HEK293 (cell line): ENCODE measurements at regions not wholly inside any gene's neighbourhood (a gene's known extent, or its start where the extent isn't known, plus 50 kb on each side); places are given as distances from the start of the nearest gene placed in this dataset.

Experiments
- CTCF ChIA-PET: fragments of 350-600 bp; formaldehyde crosslinking; extraction: SDS; loops from one replicate; lab custom pipeline; 2021; ENCODE audit warnings: antibody characterized with exemption; lab: Yijun Ruan, JAX
- POLR2A ChIA-PET: fragments of 300-600 bp; formaldehyde crosslinking; extraction: SDS; loops from one replicate; lab custom pipeline; 2020; ENCODE audit warnings: antibody characterized with exemption, inconsistent platforms; lab: Yijun Ruan, JAX
- H3K27ac ChIP-seq: fragments of 200-500 bp; sonication (Bioruptor generic); 2 replicates; pipeline ENCODE4 v1.5.1; 2014; ENCODE audit warnings: low read depth, low read length, control low read depth, inconsistent platforms; ENCODE audit errors: extremely low read depth
- H3K36me3 ChIP-seq, 2 experiments: fragments of 200-500 bp in 1 of 2; sonication (Bioruptor generic) in 1 of 2; 1 replicate in 1 of 2; 2 replicates in 1 of 2; pipeline ENCODE4 v1.5.1; 2014 to 2017; ENCODE audit warnings: inconsistent platforms in 2 of 2, low read length in 2 of 2; ENCODE audit not compliant: control insufficient read depth in 2 of 2, insufficient read depth in 1 of 2
- H3K4me1 ChIP-seq: fragments of 200-500 bp; sonication (Bioruptor generic); 2 replicates; pipeline ENCODE4 v1.5.1; 2014; ENCODE audit warnings: mild to moderate bottlenecking, low read length, inconsistent platforms; ENCODE audit not compliant: control insufficient read depth, insufficient read depth
- H3K4me3 ChIP-seq: 2 replicates; pipeline ENCODE4 v1.5.1; 2011; ENCODE audit warnings: low read depth, mild to moderate bottlenecking, control low read depth, low read length, moderate library complexity
- H3K9me3 ChIP-seq: fragments of 200-500 bp; sonication (Bioruptor generic); 2 replicates; pipeline ENCODE4 v1.5.1; 2014; ENCODE audit warnings: low read depth, low read length, inconsistent platforms; ENCODE audit not compliant: control insufficient read depth, insufficient read depth
- GLIS2 ChIP-seq: fragments of 450-650 bp; formaldehyde crosslinking; IDR thresholded peaks from 2 replicates; pipeline ENCODE4 v1.5.1; 2016; ENCODE audit warnings: missing biosample characterization, missing genetic modification characterization
- KLF9 ChIP-seq: fragments of 450-650 bp; formaldehyde crosslinking; IDR thresholded peaks from 2 replicates; pipeline ENCODE4 v1.5.1; 2016; ENCODE audit warnings: missing biosample characterization, missing genetic modification characterization, low read depth
- OSR2 ChIP-seq: fragments of 450-650 bp; formaldehyde crosslinking; IDR thresholded peaks from 2 replicates; pipeline ENCODE4 v1.5.1; 2016; ENCODE audit warnings: missing biosample characterization, missing genetic modification characterization
- SCRT1 ChIP-seq: fragments of 450-650 bp; formaldehyde crosslinking; IDR thresholded peaks from 2 replicates; pipeline ENCODE4 v1.5.1; 2016; ENCODE audit warnings: missing biosample characterization, missing genetic modification characterization, borderline replicate concordance
- ZBTB8A ChIP-seq: fragments of 450-650 bp; formaldehyde crosslinking; IDR thresholded peaks from 2 replicates; pipeline ENCODE4 v1.5.1; 2016; ENCODE audit warnings: missing biosample characterization, missing genetic modification characterization
- ZFP3 ChIP-seq: fragments of 450-650 bp; formaldehyde crosslinking; IDR thresholded peaks from 2 replicates; pipeline ENCODE4 v1.5.1; 2016; ENCODE audit warnings: low read depth, missing biosample characterization, missing genetic modification characterization
- ZFP37 ChIP-seq: fragments of 450-650 bp; formaldehyde crosslinking; IDR thresholded peaks from 2 replicates; pipeline ENCODE4 v1.5.1; 2016; ENCODE audit warnings: missing biosample characterization, missing genetic modification characterization
- ZNF140 ChIP-seq: fragments of 450-650 bp; formaldehyde crosslinking; IDR thresholded peaks from 2 replicates; pipeline ENCODE4 v1.5.1; 2016; ENCODE audit warnings: missing biosample characterization, missing genetic modification characterization
- ZNF155 ChIP-seq: fragments of 450-650 bp; formaldehyde crosslinking; IDR thresholded peaks from 2 replicates; pipeline ENCODE4 v1.5.1; 2016; ENCODE audit warnings: missing biosample characterization, missing genetic modification characterization
- ZNF174 ChIP-seq: fragments of 450-650 bp; formaldehyde crosslinking; IDR thresholded peaks from 2 replicates; pipeline ENCODE4 v1.5.0; 2017; ENCODE audit warnings: missing biosample characterization, mild to moderate bottlenecking, missing genetic modification characterization
- ZNF19 ChIP-seq: fragments of 450-650 bp; formaldehyde crosslinking; IDR thresholded peaks from 2 replicates; pipeline ENCODE4; 2016; ENCODE audit warnings: missing biosample characterization, missing genetic modification characterization, low read depth
- ZNF202 ChIP-seq: fragments of 450-650 bp; formaldehyde crosslinking; IDR thresholded peaks from 2 replicates; pipeline ENCODE4 v1.5.1; 2016; ENCODE audit warnings: missing biosample characterization, missing genetic modification characterization, borderline replicate concordance
- ZNF266 ChIP-seq: fragments of 450-650 bp; formaldehyde crosslinking; IDR thresholded peaks from 2 replicates; pipeline ENCODE4 v1.5.1; 2016; ENCODE audit warnings: missing biosample characterization, missing genetic modification characterization, low read depth
- ZNF302 ChIP-seq: fragments of 450-650 bp; formaldehyde crosslinking; IDR thresholded peaks from 2 replicates; pipeline ENCODE4 v1.5.1; 2016; ENCODE audit warnings: missing biosample characterization, missing genetic modification characterization, low read depth
- ZNF341 ChIP-seq: fragments of 450-650 bp; formaldehyde crosslinking; IDR thresholded peaks from 2 replicates; pipeline ENCODE4; 2016; ENCODE audit warnings: low read depth, missing biosample characterization, missing genetic modification characterization
- ZNF366 ChIP-seq: fragments of 450-650 bp; formaldehyde crosslinking; conservative IDR thresholded peaks from 2 replicates; pipeline ENCODE4 v1.5.1; 2016; ENCODE audit warnings: missing biosample characterization, missing genetic modification characterization
- ZNF394 ChIP-seq: fragments of 450-650 bp; formaldehyde crosslinking; IDR thresholded peaks from 2 replicates; pipeline ENCODE4 v1.5.1; 2016; ENCODE audit warnings: missing biosample characterization, missing genetic modification characterization, mild to moderate bottlenecking, moderate library complexity, borderline replicate concordance
- ZNF426 ChIP-seq: fragments of 450-650 bp; formaldehyde crosslinking; IDR thresholded peaks from 2 replicates; pipeline ENCODE4 v1.5.1; 2017; ENCODE audit warnings: missing biosample characterization, missing genetic modification characterization, mild to moderate bottlenecking, inconsistent platforms, moderate library complexity
- ZNF473 ChIP-seq: fragments of 450-650 bp; formaldehyde crosslinking; IDR thresholded peaks from 2 replicates; pipeline ENCODE4 v1.5.1; 2017; ENCODE audit warnings: missing biosample characterization, missing genetic modification characterization
- ZNF48 ChIP-seq: fragments of 450-650 bp; formaldehyde crosslinking; IDR thresholded peaks from 2 replicates; pipeline ENCODE4 v1.5.1; 2016; ENCODE audit warnings: missing biosample characterization, missing genetic modification characterization
- ZNF623 ChIP-seq: fragments of 450-650 bp; formaldehyde crosslinking; IDR thresholded peaks from 2 replicates; pipeline ENCODE4 v1.5.1; 2016; ENCODE audit warnings: missing biosample characterization, missing genetic modification characterization
- ZNF654 ChIP-seq: fragments of 450-650 bp; formaldehyde crosslinking; IDR thresholded peaks from 2 replicates; pipeline ENCODE4 v1.5.1; 2016; ENCODE audit warnings: low read depth, missing biosample characterization, missing genetic modification characterization
- ZNF660 ChIP-seq: fragments of 450-650 bp; IDR thresholded peaks from 2 replicates; pipeline ENCODE4 v1.5.1; 2018; ENCODE audit warnings: missing biosample characterization, mild to moderate bottlenecking, missing genetic modification characterization
- ZSCAN30 ChIP-seq: fragments of 450-650 bp; IDR thresholded peaks from 2 replicates; pipeline ENCODE4 v1.5.1; 2018; ENCODE audit warnings: missing biosample characterization, mild to moderate bottlenecking, missing genetic modification characterization, moderate library complexity
- TF ChIP-seq, protein P1 (sequence below): fragments of 450-650 bp; formaldehyde crosslinking; conservative IDR thresholded peaks from 2 replicates; pipeline ENCODE4 v1.5.1; 2016; ENCODE audit warnings: low read depth, missing biosample characterization, missing genetic modification characterization
- TF ChIP-seq, protein P2 (sequence below): fragments of 450-650 bp; formaldehyde crosslinking; IDR thresholded peaks from 2 replicates; pipeline ENCODE4 v1.5.1; 2016; ENCODE audit warnings: missing biosample characterization, missing genetic modification characterization
- TF ChIP-seq, protein P3 (sequence below): fragments of 450-650 bp; formaldehyde crosslinking; IDR thresholded peaks from 2 replicates; pipeline ENCODE4 v1.5.1; 2016; ENCODE audit warnings: missing biosample characterization, missing genetic modification characterization
- TF ChIP-seq, protein P4 (sequence below): fragments of 450-650 bp; formaldehyde crosslinking; IDR thresholded peaks from 2 replicates; pipeline ENCODE4 v1.5.1; 2016; ENCODE audit warnings: missing biosample characterization, missing genetic modification characterization

DNA sequence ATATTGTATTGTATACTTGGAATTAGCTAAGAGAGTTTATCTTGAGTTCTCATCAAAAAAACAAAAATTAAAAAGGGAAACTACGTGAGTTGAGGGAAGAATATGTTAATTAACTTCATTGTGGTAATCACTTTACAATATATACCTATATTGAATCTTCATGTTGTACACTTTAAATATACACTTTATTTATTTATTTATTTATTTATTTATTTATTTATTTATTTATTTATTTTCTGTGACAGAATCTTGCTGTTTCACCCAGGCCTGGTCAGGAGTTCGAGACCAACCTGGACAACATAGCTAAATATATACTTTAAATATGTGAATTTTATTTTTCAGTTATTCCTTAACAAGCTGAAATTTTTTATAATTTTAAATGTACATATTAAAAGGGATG is 74.1 kb downstream of the VIP start:
- CTCF ChIA-PET: interaction anchor here (0.7 to 1.0 kb wide), 2 partner anchors 45 to 272 kb away, joined by 3 to 7 read pairs; no protein-coding TSS in a partner anchor
- H3K4me3 ChIP-seq: no peak overlapping the region
- no peaks in the 10 kb centered on the region for H3K4me1 ChIP-seq
- TF ChIP-seq, protein P1, sequence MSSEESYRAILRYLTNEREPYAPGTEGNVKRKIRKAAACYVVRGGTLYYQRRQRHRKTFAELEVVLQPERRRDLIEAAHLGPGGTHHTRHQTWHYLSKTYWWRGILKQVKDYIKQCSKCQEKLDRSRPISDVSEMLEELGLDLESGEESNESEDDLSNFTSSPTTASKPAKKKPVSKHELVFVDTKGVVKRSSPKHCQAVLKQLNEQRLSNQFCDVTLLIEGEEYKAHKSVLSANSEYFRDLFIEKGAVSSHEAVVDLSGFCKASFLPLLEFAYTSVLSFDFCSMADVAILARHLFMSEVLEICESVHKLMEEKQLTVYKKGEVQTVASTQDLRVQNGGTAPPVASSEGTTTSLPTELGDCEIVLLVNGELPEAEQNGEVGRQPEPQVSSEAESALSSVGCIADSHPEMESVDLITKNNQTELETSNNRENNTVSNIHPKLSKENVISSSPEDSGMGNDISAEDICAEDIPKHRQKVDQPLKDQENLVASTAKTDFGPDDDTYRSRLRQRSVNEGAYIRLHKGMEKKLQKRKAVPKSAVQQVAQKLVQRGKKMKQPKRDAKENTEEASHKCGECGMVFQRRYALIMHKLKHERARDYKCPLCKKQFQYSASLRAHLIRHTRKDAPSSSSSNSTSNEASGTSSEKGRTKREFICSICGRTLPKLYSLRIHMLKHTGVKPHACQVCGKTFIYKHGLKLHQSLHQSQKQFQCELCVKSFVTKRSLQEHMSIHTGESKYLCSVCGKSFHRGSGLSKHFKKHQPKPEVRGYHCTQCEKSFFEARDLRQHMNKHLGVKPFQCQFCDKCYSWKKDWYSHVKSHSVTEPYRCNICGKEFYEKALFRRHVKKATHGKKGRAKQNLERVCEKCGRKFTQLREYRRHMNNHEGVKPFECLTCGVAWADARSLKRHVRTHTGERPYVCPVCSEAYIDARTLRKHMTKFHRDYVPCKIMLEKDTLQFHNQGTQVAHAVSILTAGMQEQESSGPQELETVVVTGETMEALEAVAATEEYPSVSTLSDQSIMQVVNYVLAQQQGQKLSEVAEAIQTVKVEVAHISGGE (tag by site-specific recombination): peak; percentile 71
- peak; percentile 58 for TF ChIP-seq ZBTB8A
- TF ChIP-seq ZNF140: peak; percentile 73
- no peak for TF ChIP-seq ZNF155 (tag by site-specific recombination)
- no peak for TF ChIP-seq ZSCAN30 (tag by site-specific recombination)
- TF ChIP-seq GLIS2 (tag by site-specific recombination): no peak
- no peak for TF ChIP-seq ZNF341 (tag by site-specific recombination)
- TF ChIP-seq ZNF302 (tag by site-specific recombination): no peak
- TF ChIP-seq ZNF266 (tag by site-specific recombination): peak; percentile 69; the same call in 1 of the 2 replicates
- TF ChIP-seq ZNF654 (tag by site-specific recombination): peak; percentile 31; the same call in 1 of the 2 replicates
- TF ChIP-seq ZNF174 (tag by site-specific recombination): no peak
- TF ChIP-seq, protein P2, sequence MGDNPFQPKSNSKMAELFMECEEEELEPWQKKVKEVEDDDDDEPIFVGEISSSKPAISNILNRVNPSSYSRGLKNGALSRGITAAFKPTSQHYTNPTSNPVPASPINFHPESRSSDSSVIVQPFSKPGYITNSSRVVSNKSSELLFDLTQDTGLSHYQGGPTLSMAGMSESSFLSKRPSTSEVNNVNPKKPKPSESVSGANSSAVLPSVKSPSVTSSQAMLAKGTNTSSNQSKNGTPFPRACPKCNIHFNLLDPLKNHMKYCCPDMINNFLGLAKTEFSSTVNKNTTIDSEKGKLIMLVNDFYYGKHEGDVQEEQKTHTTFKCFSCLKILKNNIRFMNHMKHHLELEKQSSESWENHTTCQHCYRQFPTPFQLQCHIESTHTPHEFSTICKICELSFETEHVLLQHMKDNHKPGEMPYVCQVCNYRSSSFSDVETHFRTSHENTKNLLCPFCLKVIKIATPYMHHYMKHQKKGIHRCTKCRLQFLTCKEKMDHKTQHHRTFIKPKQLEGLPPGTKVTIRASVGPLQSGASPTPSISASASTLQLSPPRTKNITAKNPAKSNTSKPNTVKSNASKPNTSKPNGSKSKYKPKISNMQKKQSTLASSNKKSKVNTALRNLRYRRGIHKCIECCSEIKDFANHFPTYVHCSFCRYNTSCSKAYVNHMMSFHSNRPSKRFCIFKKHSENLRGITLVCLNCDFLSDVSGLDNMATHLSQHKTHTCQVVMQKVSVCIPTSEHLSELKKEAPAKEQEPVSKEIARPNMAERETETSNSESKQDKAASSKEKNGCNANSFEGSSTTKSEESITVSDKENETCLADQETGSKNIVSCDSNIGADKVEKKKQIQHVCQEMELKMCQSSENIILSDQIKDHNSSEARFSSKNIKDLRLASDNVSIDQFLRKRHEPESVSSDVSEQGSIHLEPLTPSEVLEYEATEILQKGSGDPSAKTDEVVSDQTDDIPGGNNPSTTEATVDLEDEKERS (tag by site-specific recombination): no peak
- TF ChIP-seq, protein P3, sequence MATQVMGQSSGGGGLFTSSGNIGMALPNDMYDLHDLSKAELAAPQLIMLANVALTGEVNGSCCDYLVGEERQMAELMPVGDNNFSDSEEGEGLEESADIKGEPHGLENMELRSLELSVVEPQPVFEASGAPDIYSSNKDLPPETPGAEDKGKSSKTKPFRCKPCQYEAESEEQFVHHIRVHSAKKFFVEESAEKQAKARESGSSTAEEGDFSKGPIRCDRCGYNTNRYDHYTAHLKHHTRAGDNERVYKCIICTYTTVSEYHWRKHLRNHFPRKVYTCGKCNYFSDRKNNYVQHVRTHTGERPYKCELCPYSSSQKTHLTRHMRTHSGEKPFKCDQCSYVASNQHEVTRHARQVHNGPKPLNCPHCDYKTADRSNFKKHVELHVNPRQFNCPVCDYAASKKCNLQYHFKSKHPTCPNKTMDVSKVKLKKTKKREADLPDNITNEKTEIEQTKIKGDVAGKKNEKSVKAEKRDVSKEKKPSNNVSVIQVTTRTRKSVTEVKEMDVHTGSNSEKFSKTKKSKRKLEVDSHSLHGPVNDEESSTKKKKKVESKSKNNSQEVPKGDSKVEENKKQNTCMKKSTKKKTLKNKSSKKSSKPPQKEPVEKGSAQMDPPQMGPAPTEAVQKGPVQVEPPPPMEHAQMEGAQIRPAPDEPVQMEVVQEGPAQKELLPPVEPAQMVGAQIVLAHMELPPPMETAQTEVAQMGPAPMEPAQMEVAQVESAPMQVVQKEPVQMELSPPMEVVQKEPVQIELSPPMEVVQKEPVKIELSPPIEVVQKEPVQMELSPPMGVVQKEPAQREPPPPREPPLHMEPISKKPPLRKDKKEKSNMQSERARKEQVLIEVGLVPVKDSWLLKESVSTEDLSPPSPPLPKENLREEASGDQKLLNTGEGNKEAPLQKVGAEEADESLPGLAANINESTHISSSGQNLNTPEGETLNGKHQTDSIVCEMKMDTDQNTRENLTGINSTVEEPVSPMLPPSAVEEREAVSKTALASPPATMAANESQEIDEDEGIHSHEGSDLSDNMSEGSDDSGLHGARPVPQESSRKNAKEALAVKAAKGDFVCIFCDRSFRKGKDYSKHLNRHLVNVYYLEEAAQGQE (tag by site-specific recombination): peak; percentile 70; the same call in 1 of the 2 replicates
- TF ChIP-seq ZNF19 (tag by site-specific recombination): no peak
- peak; percentile 77 for TF ChIP-seq ZNF623 (tag by site-specific recombination)
- peak; percentile 65; the same call in 1 of the 2 replicates for TF ChIP-seq ZNF202 (tag by site-specific recombination)
- TF ChIP-seq ZNF473 (tag by site-specific recombination): no peak
- no peak for TF ChIP-seq KLF9 (tag by site-specific recombination)
- no peak for TF ChIP-seq ZNF660 (tag by site-specific recombination)
- peak; percentile 92 for TF ChIP-seq ZNF394
- TF ChIP-seq, protein P4, sequence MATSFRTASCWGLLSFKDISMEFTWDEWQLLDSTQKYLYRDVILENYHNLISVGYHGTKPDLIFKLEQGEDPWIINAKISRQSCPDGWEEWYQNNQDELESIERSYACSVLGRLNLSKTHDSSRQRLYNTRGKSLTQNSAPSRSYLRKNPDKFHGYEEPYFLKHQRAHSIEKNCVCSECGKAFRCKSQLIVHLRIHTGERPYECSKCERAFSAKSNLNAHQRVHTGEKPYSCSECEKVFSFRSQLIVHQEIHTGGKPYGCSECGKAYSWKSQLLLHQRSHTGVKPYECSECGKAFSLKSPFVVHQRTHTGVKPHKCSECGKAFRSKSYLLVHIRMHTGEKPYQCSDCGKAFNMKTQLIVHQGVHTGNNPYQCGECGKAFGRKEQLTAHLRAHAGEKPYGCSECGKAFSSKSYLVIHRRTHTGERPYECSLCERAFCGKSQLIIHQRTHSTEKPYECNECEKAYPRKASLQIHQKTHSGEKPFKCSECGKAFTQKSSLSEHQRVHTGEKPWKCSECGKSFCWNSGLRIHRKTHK (tag by site-specific recombination): no peak
- no peak for TF ChIP-seq SCRT1 (tag by site-specific recombination)
- 0 out of 2 replicates have a peak, but pooled peaks have one; percentile 15 for TF ChIP-seq ZNF366 (tag by site-specific recombination)
- no peak for TF ChIP-seq OSR2
- TF ChIP-seq ZFP37 (tag by site-specific recombination): 0 out of 2 replicates have a peak, but pooled peaks have one; percentile 42
- TF ChIP-seq ZNF48 (tag by site-specific recombination): no peak
- peak; percentile 93 for TF ChIP-seq ZNF426 (tag by site-specific recombination)
- no peak for TF ChIP-seq ZFP3 (tag by site-specific recombination)

More for the DNA sequence above, 74.1 kb downstream of the VIP start:
- Histone ChIP-seq H3K9me3 (no peaks in the 10 kb centered on the region), H3K27ac (no peak overlapping the region), H3K36me3 (no peaks in the 10 kb centered on the region)
- POLR2A ChIA-PET: no interaction called here
